ENCODE measurements at regions not wholly inside any gene's neighbourhood (a gene's known extent, or its start where the extent isn't known, plus 50 kb on each side); places are given as distances from the start of the nearest gene placed in this dataset.

DNA sequence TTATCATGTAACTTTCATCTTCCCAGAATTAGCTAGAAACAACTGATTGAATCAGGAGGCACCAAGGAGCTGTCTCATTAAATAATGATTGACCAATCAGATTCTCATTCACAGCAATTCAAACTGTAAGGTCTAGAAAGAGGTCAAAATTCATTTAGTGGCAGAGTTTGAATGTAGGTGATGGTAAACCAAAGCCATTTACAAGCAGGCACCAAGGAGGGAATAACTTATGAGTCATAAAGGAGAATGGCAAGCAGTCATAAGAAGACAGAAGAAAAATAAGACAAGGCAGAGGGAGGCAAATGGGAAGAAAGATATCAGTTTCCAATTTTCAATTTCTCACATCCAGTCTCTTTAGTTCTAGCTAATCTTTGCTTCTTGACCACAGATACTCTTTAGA lies 52.9 kb upstream of the DEFB112 start:
- no peak for DNase-seq (ENCODE audit: low spot score)

DNA sequence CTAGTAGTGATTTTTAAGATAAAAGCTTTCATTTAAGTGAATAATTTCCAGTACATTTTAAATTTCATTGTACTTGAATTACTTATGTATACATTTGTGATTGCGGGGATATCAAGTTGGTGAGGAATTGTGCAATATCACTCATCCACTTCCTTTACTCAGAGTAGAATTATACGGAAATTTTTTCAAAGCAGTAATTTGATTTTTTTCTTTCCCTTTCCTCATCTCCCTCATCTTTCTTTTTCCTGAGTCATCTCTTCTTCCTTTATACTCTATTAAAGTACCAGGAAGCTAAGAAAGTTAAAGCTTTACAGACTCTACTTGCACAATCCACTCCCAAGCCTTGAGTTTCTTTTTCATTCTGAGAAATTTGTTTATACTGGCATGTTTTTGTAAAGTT lies 60.9 kb upstream of the DEFB112 start:
- DNase-seq (ENCODE audit: low spot score): no peak

DNA sequence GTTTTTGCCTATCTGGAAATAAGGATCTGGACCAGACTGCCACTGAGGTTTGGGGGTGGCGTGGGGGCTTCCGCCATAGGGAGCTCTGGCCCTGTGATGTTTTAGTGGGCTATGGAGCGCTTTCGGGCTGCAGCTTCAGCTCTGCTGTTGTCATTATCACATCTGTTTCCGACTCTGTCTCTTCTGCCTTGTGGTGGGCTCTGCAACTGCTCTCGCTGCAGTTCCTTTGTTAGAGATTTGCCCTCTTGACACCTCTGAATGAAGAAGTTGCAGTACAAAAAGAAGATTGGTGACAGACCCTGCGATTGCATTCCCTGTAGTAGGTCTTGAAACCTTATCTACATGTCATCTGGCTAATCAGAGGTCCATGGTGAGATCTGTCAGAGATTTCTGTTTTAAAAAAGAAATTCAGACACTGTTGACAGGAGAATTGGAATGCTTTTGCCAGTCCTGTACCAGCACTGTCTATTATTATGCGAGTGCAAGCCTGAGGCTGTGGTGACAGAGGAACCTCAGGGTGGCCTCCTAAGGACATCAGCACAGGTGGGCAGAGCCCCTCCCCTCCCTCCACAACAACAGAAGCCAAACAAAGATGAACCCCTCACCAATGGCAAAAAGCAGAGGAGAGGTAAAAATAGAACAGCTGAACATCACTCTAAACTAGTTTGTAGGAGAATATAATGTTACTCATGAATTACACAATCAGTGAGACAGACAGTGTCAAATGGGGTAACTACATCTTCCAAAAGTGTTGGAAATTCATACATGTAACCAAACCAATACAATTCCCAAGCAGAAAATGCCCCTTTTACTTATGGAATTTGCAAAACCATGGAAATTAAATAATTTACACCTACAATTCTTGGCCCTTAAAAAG lies 63.5 kb upstream of the DEFB112 start:
- DNase-seq (ENCODE audit: low spot score): peak; percentile 48

DNA sequence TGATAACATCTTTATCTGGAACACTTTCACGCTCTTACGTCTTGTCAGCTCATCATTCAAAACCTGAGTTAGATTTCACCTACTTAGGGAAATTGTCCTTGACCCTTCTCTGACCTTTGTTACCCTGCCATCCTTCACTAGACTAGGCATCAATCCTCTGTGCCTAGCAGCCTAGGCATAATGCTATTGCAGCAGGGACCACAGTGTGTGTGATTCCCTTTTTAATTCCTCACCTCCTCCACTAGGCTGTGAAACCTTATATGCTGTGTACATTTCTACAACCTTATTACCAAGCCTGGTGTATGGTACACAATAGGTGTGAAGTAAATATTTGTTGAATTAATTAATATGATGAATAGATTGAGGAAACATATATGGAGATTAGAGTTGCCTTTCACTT lies 66.7 kb upstream of the DEFB112 start:
- DNase-seq (ENCODE audit: low spot score): no peak

DNA sequence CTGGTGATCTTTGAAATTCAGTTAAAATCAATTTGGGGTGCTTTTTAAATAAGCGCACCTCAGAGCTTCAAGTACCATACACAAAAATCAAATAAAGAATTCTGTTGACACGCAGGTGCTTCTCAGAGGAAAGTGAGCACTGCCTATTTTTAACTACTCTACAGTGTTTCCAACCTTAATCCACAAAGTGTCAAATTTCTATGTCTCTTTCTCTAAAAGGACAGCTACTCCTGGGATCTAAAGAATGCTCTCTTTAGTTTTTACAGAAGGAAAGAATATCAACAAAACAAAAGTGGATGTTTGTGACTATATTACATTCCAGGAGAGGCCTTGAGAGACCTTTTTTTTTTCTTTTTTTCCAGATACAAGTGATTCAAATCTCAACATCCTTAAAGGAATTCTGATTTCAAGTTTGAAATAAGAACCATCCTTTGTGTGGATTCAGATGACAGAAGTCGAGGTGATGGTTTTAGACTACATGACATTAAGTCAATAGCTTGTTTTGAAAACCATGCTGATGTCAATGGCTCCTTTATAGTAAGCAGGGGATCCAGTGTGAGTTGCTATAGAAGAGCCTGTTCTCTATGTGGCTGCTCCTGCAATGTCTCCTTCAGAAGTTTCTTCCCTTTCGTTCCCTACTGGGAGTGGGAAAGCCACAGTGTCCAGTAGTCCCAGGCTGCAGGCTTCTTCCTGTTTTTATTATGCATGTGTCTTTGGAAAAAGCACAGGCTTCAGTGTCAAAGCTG lies 67.2 kb upstream of the DEFB112 start:
- no peak for DNase-seq (ENCODE audit: low spot score)

DNA sequence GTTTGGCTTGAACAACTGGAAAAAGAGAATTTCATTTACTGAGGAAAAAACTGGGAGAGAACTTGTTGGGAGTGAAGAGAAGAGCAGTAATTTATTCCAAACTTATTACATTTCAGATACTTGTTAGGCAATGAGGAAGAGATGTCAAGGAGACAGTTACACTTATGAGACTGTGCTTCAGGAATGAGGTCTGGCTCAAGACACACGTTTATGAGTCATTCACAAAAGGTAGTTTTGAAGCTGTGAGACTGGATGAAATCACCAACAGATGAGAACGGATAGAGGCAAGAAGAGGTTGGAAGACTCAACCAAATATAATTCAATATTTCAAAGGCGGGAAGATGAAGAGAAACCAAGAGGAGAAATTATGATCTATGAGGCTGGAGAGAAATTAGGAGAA lies 70.6 kb upstream of the DEFB112 start:
- DNase-seq (ENCODE audit: low spot score): no peak

DNA sequence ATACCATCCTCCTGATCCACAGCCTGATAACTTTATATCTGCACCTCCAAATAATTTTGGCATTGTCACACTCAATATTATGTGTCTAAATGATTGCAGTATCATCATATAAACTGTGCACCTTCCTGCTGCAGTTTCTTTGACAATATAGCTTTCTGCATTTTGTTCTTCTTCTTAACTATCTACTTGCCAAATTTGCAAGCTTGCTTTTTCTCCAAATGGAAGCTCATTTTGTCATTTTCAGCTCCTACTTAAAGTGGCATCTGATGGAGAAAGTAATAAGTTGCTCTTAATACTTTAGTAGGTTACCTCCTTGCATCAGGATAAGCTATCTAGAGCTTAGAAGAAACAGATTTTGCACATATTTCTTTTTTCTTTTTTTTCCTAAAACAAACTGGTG lies 74.0 kb upstream of the DEFB112 start:
- no peak for DNase-seq (ENCODE audit: low spot score)

DNA sequence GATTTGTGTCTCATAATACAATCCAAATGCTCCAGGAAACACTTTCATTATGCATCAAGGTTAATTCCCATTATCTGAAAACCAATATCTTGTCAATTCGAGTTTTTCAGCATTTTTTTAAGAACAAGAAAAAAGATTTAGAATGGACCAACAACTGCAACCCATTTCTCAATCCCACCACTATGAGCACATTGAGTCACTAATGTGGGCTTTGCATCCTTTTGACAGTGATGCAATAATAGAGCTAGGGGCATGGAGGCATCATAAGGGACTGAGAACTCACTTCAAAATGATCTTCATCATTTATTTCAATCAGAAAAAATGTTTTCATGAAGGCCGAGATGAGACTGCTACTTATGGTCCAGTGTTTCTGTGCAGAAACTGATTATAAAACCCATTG lies 74.8 kb upstream of the DEFB112 start:
- no peak for DNase-seq (ENCODE audit: low spot score)

DNA sequence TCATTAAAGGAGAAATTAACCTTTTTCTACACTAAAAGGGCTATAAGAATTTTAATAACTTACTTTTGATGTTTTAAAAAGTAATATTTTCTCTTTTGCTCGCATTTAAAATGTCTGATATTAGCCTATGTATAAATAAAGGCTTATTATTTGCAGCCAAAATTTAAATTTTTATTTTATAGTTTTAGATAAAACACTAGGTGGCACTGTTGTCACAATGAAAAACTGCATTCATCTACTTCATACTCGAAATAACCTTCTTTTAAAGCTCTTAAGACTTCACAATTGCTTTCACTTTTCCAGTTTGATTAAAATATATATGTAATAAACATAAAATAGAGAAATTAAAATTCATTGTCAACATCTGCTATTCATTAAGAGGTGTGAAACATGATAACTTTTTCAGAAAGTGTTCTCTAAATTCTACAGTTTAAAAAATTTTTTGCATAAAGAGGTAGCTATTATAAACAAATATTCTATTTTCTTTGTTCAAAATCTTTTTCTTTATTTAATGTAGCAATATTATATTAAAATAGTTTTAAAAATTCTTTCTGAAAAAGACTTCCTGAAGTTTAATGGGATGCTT lies 78.8 kb upstream of the DEFB112 start:
- no peak for DNase-seq (ENCODE audit: low spot score)

DNA sequence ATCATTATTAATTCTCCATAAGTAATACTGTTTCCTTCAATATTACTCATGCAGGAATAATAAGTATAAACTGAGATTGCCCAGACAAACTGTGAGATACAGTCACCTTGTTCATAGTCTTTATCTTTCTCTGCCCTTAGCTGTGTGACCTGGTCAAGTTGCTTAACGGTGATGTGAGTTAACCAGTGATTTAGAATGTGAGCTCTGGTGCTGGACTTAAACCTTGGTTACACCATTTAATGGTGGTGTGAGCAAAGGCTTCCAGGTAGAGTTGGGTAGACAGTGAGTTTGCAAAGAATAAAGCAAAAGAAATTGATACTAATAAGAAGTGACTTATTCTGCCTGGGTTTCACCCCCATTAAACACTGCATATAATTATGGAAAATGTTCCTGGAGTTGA lies 86.2 kb upstream of the DEFB112 start:
- DNase-seq (ENCODE audit: low spot score): no peak

DNA sequence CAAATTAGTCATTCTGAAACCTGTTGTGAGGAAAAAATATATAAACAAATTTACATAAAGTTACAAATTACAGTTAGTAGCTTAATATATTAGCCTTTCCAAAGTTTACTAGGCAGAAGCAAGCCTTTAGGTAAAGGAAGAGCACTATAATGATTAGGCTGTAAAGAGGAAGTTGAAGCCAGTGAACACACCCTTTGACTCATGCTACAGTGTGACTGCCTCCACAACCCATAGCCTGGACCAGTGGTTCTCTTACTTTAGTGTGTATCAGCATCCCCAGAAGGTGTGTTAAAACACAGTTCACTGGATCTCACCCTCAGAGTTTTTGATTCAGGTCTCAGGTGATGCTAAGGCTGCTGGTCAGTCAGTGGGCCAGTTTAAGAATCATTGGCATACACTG lies 91.4 kb upstream of the DEFB112 start:
- DNase-seq (ENCODE audit: low spot score): no peak

DNA sequence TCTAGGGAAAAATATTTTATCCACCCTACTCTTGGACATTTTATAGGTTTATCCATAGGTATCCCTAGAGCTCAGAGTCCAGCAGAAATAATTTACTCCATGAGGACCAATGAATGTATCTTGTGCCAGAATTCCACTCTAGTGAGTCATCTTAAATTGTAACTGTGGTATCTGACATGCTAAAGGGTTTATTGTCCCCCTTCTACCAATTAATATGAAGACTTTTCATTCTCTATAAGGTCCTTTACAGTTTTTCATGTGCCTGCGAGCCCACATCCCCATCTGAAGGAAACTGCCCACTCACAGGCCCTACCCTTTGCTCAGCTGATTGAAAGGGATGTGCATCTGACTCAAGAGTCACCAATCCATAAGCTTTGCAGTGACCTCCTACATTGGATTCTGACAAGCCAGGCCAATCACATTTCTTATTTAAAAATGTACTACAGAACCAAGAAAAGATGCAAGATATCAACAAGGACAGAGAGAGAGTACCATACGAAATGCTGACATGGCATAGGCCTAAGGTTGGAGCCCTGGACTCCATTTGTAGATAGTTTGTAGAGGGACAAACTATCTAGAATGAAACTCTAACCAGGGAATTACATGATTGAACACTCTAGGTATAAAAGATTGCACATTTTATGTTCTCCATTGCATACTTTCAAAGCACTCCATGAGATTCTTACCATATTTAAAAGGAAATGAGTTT lies 93.4 kb upstream of the DEFB112 start:
- DNase-seq (ENCODE audit: low spot score): no peak

DNA sequence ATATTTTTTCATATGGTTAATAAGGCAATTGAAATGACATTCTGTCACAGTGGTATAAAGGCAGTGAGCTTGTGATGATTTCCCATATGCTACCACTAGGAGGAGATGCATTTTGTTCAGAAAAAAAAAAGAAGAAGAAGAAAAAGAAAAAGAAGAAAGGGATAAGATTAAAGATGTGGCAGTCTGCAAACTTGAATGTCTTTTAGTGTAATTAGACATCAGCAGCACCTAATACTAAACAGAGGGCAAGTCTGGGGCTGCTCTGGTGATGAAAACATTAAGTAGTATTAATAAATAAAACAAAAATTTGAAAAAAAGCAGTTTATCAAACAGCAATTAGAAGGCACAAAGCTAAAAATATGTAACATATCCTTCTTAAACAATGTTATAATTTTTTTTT lies 95.4 kb upstream of the DEFB112 start:
- DNase-seq (ENCODE audit: low spot score): no peak

DNA sequence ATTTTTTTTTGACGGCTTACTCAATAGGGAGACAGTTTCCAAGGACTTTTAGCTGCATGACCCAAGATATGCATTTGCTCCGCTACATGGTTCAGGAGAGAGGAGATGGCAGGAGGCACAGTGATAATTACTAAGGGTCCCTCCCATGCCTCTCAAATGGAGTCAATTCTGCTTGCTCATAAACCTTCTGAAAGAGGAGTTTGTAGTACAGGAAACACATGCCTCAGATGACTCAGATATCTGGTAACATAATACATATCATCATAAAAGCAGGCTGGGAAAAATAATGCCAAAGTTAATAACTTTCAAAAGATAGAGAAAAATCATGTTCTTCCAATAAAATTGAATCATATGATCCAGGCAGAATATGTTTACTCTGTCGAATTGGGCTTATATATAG lies 97.6 kb upstream of the DEFB112 start:
- DNase-seq (ENCODE audit: low spot score): no peak

DNA sequence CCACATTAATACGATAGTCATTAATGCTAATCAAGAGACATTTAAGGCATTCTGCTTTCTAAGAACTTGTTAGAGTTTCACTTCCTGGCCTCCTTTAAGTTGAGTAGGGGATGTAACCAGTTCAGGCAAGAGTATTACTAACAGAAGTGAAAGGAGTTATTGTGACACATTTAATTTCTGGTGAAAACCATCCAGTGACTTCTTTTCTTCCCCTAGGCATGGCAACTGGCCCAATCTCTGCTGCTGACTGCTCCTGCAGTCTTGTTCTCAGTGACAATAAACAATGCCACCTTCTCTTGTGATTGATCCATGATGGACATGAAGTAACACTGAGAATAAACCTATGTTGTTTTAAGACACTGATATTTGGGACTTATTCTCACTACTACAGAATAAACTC lies 130.9 kb upstream of the DEFB112 start:
- no peak for DNase-seq (ENCODE audit: low spot score)

DNA sequence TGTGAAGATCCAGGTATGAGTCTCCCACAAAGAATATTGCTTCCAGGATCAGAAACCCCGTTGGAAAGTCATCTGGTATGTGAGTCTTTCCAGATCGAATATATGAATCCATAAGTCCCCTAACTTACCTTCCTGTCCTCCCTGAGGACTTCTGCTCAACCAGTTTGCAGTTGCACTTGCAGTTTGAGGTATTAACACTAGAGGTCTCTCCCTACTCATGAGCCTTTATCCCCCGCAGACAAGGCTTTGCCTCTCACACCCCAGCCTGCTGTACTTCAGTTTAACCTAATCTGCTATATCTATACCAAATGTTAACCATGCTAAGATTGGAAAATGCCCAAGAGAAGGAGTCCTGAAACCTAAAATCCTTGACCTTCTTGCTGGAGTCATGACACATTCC lies 135.3 kb upstream of the DEFB112 start:
- peak; percentile 54 for DNase-seq (ENCODE audit: low spot score)

DNA sequence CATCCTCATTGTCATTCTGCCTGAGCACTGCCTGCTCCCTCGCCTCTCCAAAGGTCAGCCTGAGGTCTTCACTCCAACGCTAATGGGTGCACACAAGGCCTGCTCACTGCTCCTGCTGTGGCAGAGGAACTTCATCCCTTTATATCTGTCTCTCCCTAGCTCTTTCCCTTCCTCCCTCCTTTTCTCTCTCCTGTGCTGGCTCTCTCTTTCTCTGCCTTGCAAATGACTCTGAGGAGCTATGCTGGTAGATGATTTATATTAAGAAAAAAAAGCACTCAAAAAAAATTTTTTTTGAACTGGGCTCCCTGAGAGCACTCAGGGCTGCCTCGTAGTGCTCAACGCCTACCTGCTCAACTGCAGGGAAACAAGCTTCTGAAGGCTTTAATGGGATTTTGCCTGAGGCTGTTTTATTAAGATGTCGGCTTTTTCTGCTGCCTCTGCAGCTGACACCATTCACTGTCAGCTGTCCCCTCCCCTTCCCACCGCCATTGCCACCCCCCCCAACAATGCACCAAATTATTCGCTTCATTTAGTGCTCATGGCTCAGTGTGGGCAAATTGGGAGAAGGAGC lies 137.7 kb upstream of the DEFB112 start:
- peak; percentile 47 for DNase-seq (ENCODE audit: low spot score)

DNA sequence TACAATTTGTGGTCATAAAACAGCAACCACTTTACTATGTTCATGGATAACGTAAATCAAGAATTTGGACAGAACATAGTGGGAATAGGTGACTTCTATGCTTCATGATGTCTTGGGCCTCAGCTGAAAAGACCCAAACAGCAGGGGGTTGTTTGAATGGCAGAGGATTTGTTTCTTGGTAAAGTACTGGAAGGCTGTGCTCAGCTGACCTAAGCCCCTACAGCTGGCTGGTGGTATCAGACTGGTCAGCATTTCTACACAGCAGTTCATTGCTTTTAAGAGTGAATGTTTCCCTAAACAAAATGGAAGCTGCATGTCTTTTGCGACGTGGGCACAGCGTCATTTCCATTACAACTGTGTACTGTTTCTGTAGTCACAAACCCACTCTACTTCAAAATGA lies 148.5 kb upstream of the DEFB112 start:
- DNase-seq (ENCODE audit: low spot score): peak; percentile 55

DNA sequence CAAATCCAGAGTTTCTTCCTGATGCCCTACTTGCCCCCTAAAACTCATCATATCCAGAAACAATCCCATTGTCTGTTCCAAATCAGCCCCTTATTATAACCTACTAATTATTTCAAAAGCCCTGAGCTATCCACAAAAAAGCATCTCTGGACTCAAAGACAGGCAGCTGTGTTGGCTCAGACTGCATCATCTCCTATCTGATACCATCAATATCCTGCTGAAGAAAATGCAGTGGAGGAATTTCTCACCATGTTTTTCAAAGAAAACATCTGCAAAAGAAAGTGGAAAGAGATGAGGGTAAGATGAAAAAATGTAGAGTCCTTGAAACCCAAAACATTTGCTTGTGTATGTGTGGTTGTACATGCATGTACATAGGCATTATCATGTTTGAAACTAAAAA lies 153.0 kb upstream of the DEFB112 start:
- no peak for DNase-seq (ENCODE audit: low spot score)

DNA sequence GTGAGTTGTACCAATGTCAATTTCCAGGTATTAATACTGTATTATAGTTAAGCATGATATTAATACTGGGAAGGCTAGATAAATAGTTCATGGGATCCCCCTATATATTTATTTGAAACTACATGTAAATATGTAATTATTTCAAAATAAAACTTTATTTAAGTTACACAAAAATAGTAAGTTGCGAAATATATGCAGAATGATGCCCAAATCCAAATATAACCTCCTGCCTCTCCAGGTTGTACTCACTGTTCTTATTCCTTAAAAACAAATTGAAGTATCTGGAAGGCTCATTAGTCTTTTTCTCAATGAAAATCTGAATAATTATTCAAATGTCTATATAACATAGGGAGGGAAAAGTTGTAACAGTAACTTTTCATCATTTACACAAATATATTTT lies 161.9 kb upstream of the DEFB112 start:
- no peak for DNase-seq (ENCODE audit: low spot score)

DNA sequence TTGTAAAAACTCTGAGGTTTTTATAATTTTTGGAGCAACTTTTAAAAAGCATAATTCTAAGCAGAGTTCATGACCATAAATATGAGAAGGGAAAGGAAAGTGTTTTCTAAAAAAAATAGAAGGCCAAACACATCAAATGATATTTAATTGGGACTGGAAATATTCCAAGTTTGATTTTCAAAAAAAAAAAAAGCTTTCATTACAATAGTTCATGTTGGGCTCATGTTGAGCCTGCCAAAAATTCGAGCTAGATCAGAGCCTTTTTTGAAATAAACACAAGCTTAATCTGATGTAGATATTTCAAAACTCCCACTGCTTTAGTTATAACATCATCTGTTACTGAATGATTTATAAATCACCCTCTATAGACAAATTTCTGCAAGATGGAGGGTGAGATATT lies 163.4 kb upstream of the DEFB112 start:
- no peak for DNase-seq (ENCODE audit: low spot score)

DNA sequence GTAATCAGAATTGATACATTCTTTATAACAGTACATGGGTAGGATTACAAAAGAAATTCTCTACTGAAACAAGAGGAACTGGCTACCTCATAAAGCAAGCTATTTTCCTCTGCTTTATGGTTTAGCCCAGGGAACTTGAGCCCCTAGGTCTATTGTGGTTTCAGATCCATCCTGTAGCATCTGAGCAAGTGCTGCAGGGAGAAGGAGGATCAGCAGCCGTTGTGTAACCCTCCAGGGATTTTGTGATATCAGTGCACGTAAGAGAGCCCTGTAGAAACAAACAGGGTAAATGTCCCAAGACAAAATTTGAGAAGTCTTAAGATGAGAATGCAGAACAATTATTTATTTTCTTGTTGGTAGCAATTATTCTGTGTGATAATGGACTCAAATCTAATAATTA lies 165.2 kb upstream of the DEFB112 start:
- DNase-seq (ENCODE audit: low spot score): no peak

Data from ecto neural progenitor cell (in vitro differentiated cells).